Tibial artery (tissue), 4 donors: ENCODE measurements at regions not wholly inside any gene's neighbourhood (a gene's known extent, or its start where the extent isn't known, plus 50 kb on each side); places are given as distances from the start of the nearest gene placed in this dataset.

ENCODE experiments used
- DNase-seq, 2 donors: peaks; one replicate each; pipeline ENCODE4 v3.0.0-alpha.2; 2019
- H3K27ac ChIP-seq, 2 donors: fragments of 200-600 bp; sonication (generic) in 1 of 2; 1 replicate in 1 of 2; 2 replicates in 1 of 2; pipeline ENCODE4 v1.5.1; 2018 to 2019; ENCODE audit warnings: mild to moderate bottlenecking in 1 of 2
- H3K27me3 ChIP-seq, 2 donors: fragments of 200-600 bp; sonication (generic) in 1 of 2; one replicate each; pipeline versions ENCODE4 v1.5.1 to v1.6.0; 2016 to 2019
- H3K36me3 ChIP-seq, 3 donors: fragments of 200-600 bp; sonication (generic) in 2 of 3; one replicate each; pipeline ENCODE4 v1.5.1; 2016 to 2019; ENCODE audit warnings: mild to moderate bottlenecking in 2 of 3
- H3K4me1 ChIP-seq, 4 donors: fragments of 200-600 bp; sonication (generic) in 2 of 4; 1 replicate in 3 of 4; 2 replicates in 1 of 4; pipeline ENCODE4 v1.5.1; 2016 to 2019
- H3K4me3 ChIP-seq, 2 donors: fragments of 200-600 bp; sonication (generic) in 1 of 2; 1 replicate in 1 of 2; 2 replicates in 1 of 2; pipeline ENCODE4 v1.5.1; 2018 to 2019; ENCODE audit warnings: mild to moderate bottlenecking in 2 of 2
- H3K9me3 ChIP-seq, 3 donors: fragments of 200-600 bp; sonication (generic) in 1 of 3; one replicate each; pipeline ENCODE4 v1.5.1; 2016 to 2019
- intact Hi-C: fragments of 100-400 bp; cut with DNase I; formaldehyde crosslinking; loops from one replicate; pipeline ENCODE4 v1.15.0; 2023; ENCODE audit warnings: low total_unique reads
- TF ChIP-seq, protein P1 (sequence below), 2 experiments: fragments of 200-600 bp in 1 of 2; fragments of 450-650 bp in 1 of 2; IDR thresholded peaks; one replicate each; pipeline ENCODE4 v1.5.1; 2017 to 2019; ENCODE audit warnings: antibody characterized with exemption in 2 of 2, mild to moderate bottlenecking in 1 of 2, moderate library complexity in 1 of 2

DNA sequence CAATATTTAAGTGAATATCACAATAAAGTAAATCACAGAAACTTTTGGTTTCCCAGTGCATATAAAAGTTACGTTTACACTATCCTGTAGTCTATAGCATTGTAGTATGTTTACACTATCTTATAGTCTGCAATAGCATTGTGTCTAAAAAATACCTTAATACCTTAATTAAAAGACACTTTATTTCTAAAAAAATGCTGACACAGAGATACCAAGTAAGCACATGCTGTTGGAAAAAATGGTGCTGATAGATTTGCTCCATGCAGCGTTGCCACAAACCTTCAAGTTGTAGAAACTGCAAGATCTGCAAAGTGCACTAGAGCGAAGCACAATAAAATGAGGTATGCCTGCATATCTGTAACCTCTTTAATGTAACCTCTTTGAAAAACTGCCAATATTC, 847.3 kb downstream of the GLUD2 start:
- H3K4me3 ChIP-seq = no peak overlapping the region
- TF ChIP-seq, protein P1, sequence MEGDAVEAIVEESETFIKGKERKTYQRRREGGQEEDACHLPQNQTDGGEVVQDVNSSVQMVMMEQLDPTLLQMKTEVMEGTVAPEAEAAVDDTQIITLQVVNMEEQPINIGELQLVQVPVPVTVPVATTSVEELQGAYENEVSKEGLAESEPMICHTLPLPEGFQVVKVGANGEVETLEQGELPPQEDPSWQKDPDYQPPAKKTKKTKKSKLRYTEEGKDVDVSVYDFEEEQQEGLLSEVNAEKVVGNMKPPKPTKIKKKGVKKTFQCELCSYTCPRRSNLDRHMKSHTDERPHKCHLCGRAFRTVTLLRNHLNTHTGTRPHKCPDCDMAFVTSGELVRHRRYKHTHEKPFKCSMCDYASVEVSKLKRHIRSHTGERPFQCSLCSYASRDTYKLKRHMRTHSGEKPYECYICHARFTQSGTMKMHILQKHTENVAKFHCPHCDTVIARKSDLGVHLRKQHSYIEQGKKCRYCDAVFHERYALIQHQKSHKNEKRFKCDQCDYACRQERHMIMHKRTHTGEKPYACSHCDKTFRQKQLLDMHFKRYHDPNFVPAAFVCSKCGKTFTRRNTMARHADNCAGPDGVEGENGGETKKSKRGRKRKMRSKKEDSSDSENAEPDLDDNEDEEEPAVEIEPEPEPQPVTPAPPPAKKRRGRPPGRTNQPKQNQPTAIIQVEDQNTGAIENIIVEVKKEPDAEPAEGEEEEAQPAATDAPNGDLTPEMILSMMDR (IDR thresholded peaks at IDR 0.05) = no peak
- H3K36me3 ChIP-seq = no peaks in the 10 kb centered on the region
- no peak overlapping the region for H3K27ac ChIP-seq
- H3K27me3 ChIP-seq = no peaks in the 10 kb centered on the region
- intact Hi-C loops = no loop called here
- H3K4me1 ChIP-seq = no peaks in the 10 kb centered on the region
- DNase-seq = no peak
- no peaks in the 10 kb centered on the region for H3K9me3 ChIP-seq

DNA sequence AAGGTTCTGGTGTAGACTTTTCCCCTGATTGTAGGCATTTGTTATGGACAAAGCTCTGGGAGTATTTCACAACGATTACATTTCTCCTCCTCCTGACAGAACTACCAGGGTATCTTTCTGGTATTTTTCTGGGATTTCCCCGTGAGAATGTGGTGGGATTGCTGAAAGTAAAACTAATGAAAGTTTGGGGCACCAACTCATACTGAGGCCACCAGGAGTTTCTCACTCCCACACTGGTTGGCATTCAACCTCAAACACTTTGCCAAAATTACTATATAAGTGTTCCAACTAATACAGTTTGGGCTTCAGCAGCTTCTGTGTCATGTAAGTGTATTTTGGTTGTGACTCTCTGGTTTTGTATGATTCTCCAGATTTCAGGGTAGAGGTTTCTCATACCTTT, 855.1 kb downstream of the GLUD2 start:
- no peaks in the 10 kb centered on the region for H3K9me3 ChIP-seq
- DNase-seq = no peak
- intact Hi-C loops = no loop called here
- no peaks in the 10 kb centered on the region for H3K4me1 ChIP-seq
- H3K27ac ChIP-seq = no peak overlapping the region
- no peak overlapping the region for H3K4me3 ChIP-seq
- H3K36me3 ChIP-seq = no peaks in the 10 kb centered on the region
- no peaks in the 10 kb centered on the region for H3K27me3 ChIP-seq
- TF ChIP-seq, protein P1 (IDR thresholded peaks at IDR 0.05) = no peak

DNA sequence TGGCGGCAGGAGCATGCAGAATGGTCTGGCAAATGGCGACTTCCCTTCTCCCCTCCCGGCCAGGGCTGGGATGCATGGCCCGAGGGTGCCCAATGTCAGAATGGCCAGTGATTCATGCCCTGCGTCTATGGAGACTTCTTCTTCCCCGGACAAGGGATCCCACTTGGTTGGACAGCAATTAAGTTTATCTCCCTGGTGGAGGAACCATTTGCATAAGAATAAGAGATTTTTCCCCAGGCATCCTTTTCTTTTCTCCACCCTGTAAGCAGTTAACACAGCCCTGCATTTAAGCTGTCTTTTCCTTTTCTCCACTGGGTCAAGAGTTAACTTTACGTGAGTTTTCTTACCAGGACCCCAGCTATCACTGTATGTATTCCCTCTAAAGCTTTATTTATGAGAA, 856.6 kb downstream of the GLUD2 start:
- DNase-seq = no peak
- Histone ChIP-seq H3K4me1 (no peaks in the 10 kb centered on the region), H3K9me3 (no peaks in the 10 kb centered on the region)

DNA sequence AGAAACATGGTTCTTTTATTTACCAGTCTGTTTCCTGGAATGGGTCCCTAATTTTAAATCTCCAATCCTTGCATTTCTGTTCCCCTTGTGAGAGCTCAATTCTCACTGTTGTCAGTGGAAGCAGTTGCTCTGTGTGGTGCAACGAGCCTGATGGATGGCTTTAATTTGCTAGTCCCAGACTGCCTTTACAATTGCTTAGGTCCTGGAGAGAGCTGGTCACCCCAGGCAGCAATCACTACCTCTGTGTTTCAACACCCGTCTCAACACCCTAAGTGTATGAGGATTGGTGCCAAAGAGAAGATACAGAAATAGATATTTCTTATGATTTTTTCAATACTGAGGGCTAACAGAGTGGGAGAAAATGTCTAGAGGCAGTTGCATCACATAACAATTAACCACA, 873.8 kb downstream of the GLUD2 start:
- no peaks in the 10 kb centered on the region for H3K9me3 ChIP-seq
- DNase-seq = no peak
- no peak overlapping the region for H3K27ac ChIP-seq
- intact Hi-C loops = no loop called here
- no peaks in the 10 kb centered on the region for H3K4me1 ChIP-seq
- TF ChIP-seq, protein P1 (IDR thresholded peaks at IDR 0.05) = no peak
- no peaks in the 10 kb centered on the region for H3K27me3 ChIP-seq
- H3K4me3 ChIP-seq = no peak overlapping the region
- H3K36me3 ChIP-seq = no peaks in the 10 kb centered on the region

More for the DNA sequence above, 856.6 kb downstream of the GLUD2 start:
- Histone ChIP-seq H3K27me3 (no peaks in the 10 kb centered on the region), H3K27ac (no peak overlapping the region), H3K4me3 (no peak overlapping the region), H3K36me3 (no peaks in the 10 kb centered on the region)
- intact Hi-C loops = no loop called here
- TF ChIP-seq, protein P1 (IDR thresholded peaks at IDR 0.05) = no peak

DNA sequence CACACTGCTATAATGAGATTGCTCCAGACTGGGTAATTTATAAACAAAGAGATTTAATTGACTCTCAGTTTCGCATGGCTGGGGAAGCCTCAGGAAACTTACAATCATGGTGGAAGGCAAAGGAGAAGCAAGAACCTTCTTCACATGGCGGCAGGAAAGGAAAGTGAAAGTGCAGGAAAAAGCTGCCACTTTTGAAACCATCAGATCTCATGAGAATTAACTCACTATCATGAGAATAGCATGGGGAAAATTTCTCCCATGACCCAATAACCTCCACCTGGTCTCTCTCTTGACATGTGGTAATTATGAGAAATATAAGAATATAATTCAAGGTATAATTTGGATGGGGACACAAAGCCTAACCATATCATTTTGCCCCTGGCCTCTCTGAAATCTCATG, 884.2 kb downstream of the GLUD2 start:
- intact Hi-C loops = no loop called here
- TF ChIP-seq, protein P1 (IDR thresholded peaks at IDR 0.05) = no peak
- Histone ChIP-seq H3K9me3 (no peaks in the 10 kb centered on the region), H3K36me3 (no peaks in the 10 kb centered on the region), H3K27me3 (no peaks in the 10 kb centered on the region), H3K4me1 (no peaks in the 10 kb centered on the region), H3K4me3 (no peak overlapping the region), H3K27ac (no peak overlapping the region)
- no peak for DNase-seq

DNA sequence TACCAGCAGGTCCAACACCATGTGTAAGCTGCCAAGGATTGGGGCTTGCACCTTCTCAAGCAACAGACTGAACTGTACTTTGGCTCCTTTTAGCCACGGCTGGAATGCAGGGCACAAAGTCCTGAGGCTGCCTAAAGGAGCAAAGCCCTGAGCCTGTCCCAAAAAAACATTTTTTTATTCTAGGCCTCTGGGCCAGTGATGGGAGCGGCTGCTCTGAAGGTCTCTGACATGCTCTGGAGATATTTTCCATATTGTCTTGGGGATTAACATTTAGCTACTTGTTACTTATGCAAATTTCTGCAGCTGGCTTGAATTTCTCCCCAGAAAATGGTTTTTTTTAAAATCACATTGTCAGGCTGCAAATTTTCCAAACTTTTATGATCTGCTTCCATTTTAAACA, 885.3 kb downstream of the GLUD2 start:
- H3K27ac ChIP-seq = no peak overlapping the region
- H3K9me3 ChIP-seq = no peaks in the 10 kb centered on the region
- H3K4me1 ChIP-seq = no peaks in the 10 kb centered on the region
- intact Hi-C loops = no loop called here
- TF ChIP-seq, protein P1 (IDR thresholded peaks at IDR 0.05) = no peak
- H3K4me3 ChIP-seq = no peak overlapping the region
- no peak for DNase-seq
- H3K27me3 ChIP-seq = no peaks in the 10 kb centered on the region
- H3K36me3 ChIP-seq = no peaks in the 10 kb centered on the region
